NCI-H748 (cell line): ENCODE measurements at regions not wholly inside any gene's neighbourhood (a gene's known extent, or its start where the extent isn't known, plus 50 kb on each side); places are given as distances from the start of the nearest gene placed in this dataset.

ENCODE experiments used
- DNase-seq: peaks from one replicate; lab custom pipeline; 2025; ENCODE audit not compliant: unreplicated experiment; lab: John Stamatoyannopoulos, UW

GRCh38 chr1:36722871-36723270, 240.2 kb upstream of the CSF3R start:
- DNase-seq = no peak

GRCh38 chr1:36721261-36721660, 238.5 kb upstream of the CSF3R start:
- no peak for DNase-seq

GRCh38 chr1:36717431-36717830, 234.7 kb upstream of the CSF3R start:
- DNase-seq = no peak

- DNase-seq = no peak
These were observed 233.1 kb upstream of the CSF3R start for GRCh38 chr1:36715797-36716196.

- no peak for DNase-seq
These were observed 231.6 kb upstream of the CSF3R start for GRCh38 chr1:36714301-36714700.

GRCh38 chr1:36711480-36711879, 228.8 kb upstream of the CSF3R start:
- no peak for DNase-seq

- DNase-seq = no peak
These were observed 228.2 kb upstream of the CSF3R start for GRCh38 chr1:36710951-36711350.

GRCh38 chr1:36709869-36710481, 227.3 kb upstream of the CSF3R start:
- DNase-seq = peak; percentile 42

- no peak for DNase-seq
These were observed 225.9 kb upstream of the CSF3R start for GRCh38 chr1:36708587-36708986.

GRCh38 chr1:36707221-36707620, 224.5 kb upstream of the CSF3R start:
- no peak for DNase-seq

- no peak for DNase-seq
These were observed 223.7 kb upstream of the CSF3R start for GRCh38 chr1:36706416-36706815.

- no peak for DNase-seq
These were observed 222.9 kb upstream of the CSF3R start for GRCh38 chr1:36705629-36706028.

GRCh38 chr1:36703526-36704208, 221.0 kb upstream of the CSF3R start:
- peak; percentile 71 for DNase-seq

GRCh38 chr1:36702963-36703362, 220.2 kb upstream of the CSF3R start:
- DNase-seq = no peak

- DNase-seq = no peak
These were observed 216.6 kb upstream of the CSF3R start for GRCh38 chr1:36699113-36699911.

GRCh38 chr1:36697836-36698605, 215.3 kb upstream of the CSF3R start:
- no peak for DNase-seq

GRCh38 chr1:36696261-36696940, 213.7 kb upstream of the CSF3R start:
- DNase-seq = no peak

GRCh38 chr1:36693603-36694002, 210.9 kb upstream of the CSF3R start:
- no peak for DNase-seq

GRCh38 chr1:36693161-36693525, 210.4 kb upstream of the CSF3R start:
- no peak for DNase-seq

GRCh38 chr1:36692465-36693160, 209.9 kb upstream of the CSF3R start:
- DNase-seq = no peak
